ENCODE measurements at regions not wholly inside any gene's neighbourhood (a gene's known extent, or its start where the extent isn't known, plus 50 kb on each side); places are given as distances from the start of the nearest gene placed in this dataset.
A peak's percentile ranks its signal among the peaks of the same experiment; 100 is the strongest.

DNA sequence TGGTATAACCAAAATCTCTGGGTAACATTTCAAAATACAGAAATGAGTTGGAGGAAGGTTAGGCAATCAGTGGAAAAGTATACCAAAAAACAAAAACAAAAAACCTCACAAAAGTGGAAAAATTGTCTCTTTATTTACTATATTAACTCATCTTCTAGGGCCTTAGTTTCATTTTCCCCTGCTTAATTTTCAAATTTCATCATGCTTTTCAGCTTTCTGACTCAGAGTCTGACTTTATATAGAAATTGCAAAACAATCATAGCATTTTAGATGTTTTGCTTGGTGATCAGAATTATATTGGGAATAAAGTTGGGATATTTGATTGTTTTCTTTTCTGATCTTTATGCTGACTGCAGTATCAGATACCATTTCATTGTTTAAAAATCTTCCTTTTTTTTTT, 257.0 kb upstream of the PRR16 start:
- H3K4me3 ChIP-seq = peak overlapping the region; percentile 24; the same call in 1 of the 2 replicates
- no peaks in the 10 kb centered on the region for H3K27me3 ChIP-seq (replicated peaks; ENCODE audit: insufficient read depth)
- H4K20me1 ChIP-seq (ENCODE audit: insufficient read depth) = no peaks in the 10 kb centered on the region
- no peaks in the 10 kb centered on the region for H3K79me2 ChIP-seq (ENCODE audit: insufficient read depth)
- H3F3A ChIP-seq (ENCODE audit: insufficient read depth) = no peaks in the 10 kb centered on the region
- H3K9ac ChIP-seq = peak overlapping the region; percentile 43; the same call in 1 of the 2 replicates
- peaks cover 3% of the 10 kb centered on the region for H3K9me3 ChIP-seq (ENCODE audit: low read depth)
- no peaks in the 10 kb centered on the region for H3K36me3 ChIP-seq (ENCODE audit: low read depth)
- peak overlapping the region; percentile 34 for H3K27ac ChIP-seq
- H3K4me1 ChIP-seq (ENCODE audit: insufficient read depth) = 0 out of 2 replicates have a peak, but pooled peaks cover 7% of the 10 kb centered on the region
- TF ChIP-seq EZH2phosphoT487 (IDR thresholded peaks at IDR 0.05; ENCODE audit: insufficient read depth, low read depth) (no peak), EZH2 (IDR thresholded peaks at IDR 0.05; ENCODE audit: insufficient read depth, poor library complexity, severe bottlenecking) (no peak)
- no peaks in the 10 kb centered on the region for H3K9me2 ChIP-seq (ENCODE audit: insufficient read depth)
- peak overlapping the region; percentile 55 for H3K4me2 ChIP-seq (ENCODE audit: unreplicated experiment)
- peak overlapping the region; percentile 81 for H2AFZ ChIP-seq
- DNase-seq = peak; percentile 70
- in situ Hi-C loops (cut with MboI) = no loop called here

GRCh38 chr5:120217001-120217400, 247.1 kb upstream of the PRR16 start:
- in situ Hi-C loops (cut with MboI) = no loop called here
- DNase-seq = no peak

DNA sequence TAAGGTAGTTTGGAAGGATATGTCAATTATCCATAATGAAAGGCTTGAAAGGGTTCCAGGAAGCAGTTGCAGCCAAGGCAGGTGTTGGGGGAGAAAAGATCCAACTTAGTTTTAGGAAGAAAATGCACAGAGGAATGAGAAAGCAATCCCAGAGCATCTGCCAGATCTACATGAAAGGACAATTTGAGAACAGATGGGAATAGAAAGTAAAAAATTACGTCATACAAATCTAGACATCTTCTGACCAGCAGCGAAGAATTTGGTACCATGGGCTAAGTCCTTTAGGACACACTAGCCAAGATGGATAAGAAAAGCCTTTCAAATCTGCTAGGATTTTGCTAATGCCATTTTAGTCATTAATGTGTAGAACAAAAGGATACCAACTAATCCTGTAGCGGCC, 244.1 kb upstream of the PRR16 start:
- no peak overlapping the region for H3K4me2 ChIP-seq (ENCODE audit: unreplicated experiment)
- no peak for DNase-seq
- H3F3A ChIP-seq (ENCODE audit: insufficient read depth) = no peaks in the 10 kb centered on the region
- H3K9me3 ChIP-seq (ENCODE audit: low read depth) = no peaks in the 10 kb centered on the region
- H3K27me3 ChIP-seq (replicated peaks; ENCODE audit: insufficient read depth) = no peaks in the 10 kb centered on the region
- WGBS, 2 experiments (ENCODE audit: low coverage in 1 of 2, low lambda C conversion rate in 2 of 2, missing lambda C conversion rate in 2 of 2) = 89 to 91% methylated on average over 3 of the region's 3 CpGs
- H3K4me3 ChIP-seq = no peak overlapping the region
- in situ Hi-C loops (cut with MboI) = no loop called here
- no peaks in the 10 kb centered on the region for H3K79me2 ChIP-seq (ENCODE audit: insufficient read depth)
- H3K36me3 ChIP-seq (ENCODE audit: low read depth) = no peaks in the 10 kb centered on the region
- no peak overlapping the region for H3K27ac ChIP-seq
- no peak overlapping the region for H2AFZ ChIP-seq
- H3K9ac ChIP-seq = no peak overlapping the region
- TF ChIP-seq EZH2phosphoT487 (IDR thresholded peaks at IDR 0.05; ENCODE audit: insufficient read depth, low read depth) (no peak), EZH2 (IDR thresholded peaks at IDR 0.05; ENCODE audit: insufficient read depth, poor library complexity, severe bottlenecking) (no peak)
- H3K9me2 ChIP-seq (ENCODE audit: insufficient read depth) = no peaks in the 10 kb centered on the region
- no peaks in the 10 kb centered on the region for H3K4me1 ChIP-seq (ENCODE audit: insufficient read depth)
- H4K20me1 ChIP-seq (ENCODE audit: insufficient read depth) = no peaks in the 10 kb centered on the region

More at GRCh38 chr5:120217001-120217400, 247.1 kb upstream of the PRR16 start:
- no peaks in the 10 kb centered on the region for H3K27me3 ChIP-seq (replicated peaks; ENCODE audit: insufficient read depth)
- H3K9me2 ChIP-seq (ENCODE audit: insufficient read depth) = no peaks in the 10 kb centered on the region
- no peak for TF ChIP-seq EZH2 (IDR thresholded peaks at IDR 0.05; ENCODE audit: insufficient read depth, poor library complexity, severe bottlenecking)
- TF ChIP-seq EZH2phosphoT487 (IDR thresholded peaks at IDR 0.05; ENCODE audit: insufficient read depth, low read depth) = no peak
- no peak overlapping the region for H2AFZ ChIP-seq
- H3K9ac ChIP-seq = no peak overlapping the region
- H3K27ac ChIP-seq = no peak overlapping the region
- no peak overlapping the region for H3K4me3 ChIP-seq
- H3F3A ChIP-seq (ENCODE audit: insufficient read depth) = no peaks in the 10 kb centered on the region
- H3K79me2 ChIP-seq (ENCODE audit: insufficient read depth) = no peaks in the 10 kb centered on the region
- no peak overlapping the region for H3K4me2 ChIP-seq (ENCODE audit: unreplicated experiment)
- H3K4me1 ChIP-seq (ENCODE audit: insufficient read depth) = no peaks in the 10 kb centered on the region
- WGBS, 2 experiments (ENCODE audit: low coverage in 1 of 2, low lambda C conversion rate in 2 of 2, missing lambda C conversion rate in 2 of 2) = 48 to 57% methylated on average over 2 of the region's 2 CpGs
- H4K20me1 ChIP-seq (ENCODE audit: insufficient read depth) = no peaks in the 10 kb centered on the region
- no peaks in the 10 kb centered on the region for H3K9me3 ChIP-seq (ENCODE audit: low read depth)
- H3K36me3 ChIP-seq (ENCODE audit: low read depth) = no peaks in the 10 kb centered on the region

DNA sequence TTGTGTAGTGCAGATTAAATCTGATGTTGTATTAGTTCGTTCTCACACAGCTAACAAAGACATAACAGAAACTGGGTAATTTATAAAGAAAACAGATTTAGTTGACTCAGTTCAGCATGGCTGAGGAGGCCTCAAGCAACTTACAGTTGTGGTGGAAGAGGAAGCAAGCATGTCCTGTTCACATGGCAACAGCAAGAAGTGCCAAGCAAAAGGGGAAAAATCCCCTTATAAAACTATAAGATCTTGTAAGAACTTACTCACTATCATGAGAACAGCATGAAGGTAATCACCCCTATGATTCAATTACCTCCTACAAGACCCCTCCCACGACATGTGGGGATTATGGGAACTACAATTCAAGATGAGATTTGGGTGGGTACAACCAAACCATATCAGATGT, 238.6 kb upstream of the PRR16 start:
- Histone ChIP-seq H2AFZ (no peak overlapping the region), H3K9ac (no peak overlapping the region), H3K79me2 (ENCODE audit: insufficient read depth) (no peaks in the 10 kb centered on the region), H4K20me1 (ENCODE audit: insufficient read depth) (no peaks in the 10 kb centered on the region), H3F3A (ENCODE audit: insufficient read depth) (no peaks in the 10 kb centered on the region), H3K9me3 (ENCODE audit: low read depth) (no peaks in the 10 kb centered on the region), H3K4me1 (ENCODE audit: insufficient read depth) (no peaks in the 10 kb centered on the region), H3K36me3 (ENCODE audit: low read depth) (no peaks in the 10 kb centered on the region), H3K27ac (no peak overlapping the region), H3K4me3 (no peak overlapping the region), H3K27me3 (replicated peaks; ENCODE audit: insufficient read depth) (no peaks in the 10 kb centered on the region), H3K9me2 (ENCODE audit: insufficient read depth) (no peaks in the 10 kb centered on the region), H3K4me2 (ENCODE audit: unreplicated experiment) (no peak overlapping the region)
- no peak for DNase-seq
- no peak for TF ChIP-seq EZH2phosphoT487 (IDR thresholded peaks at IDR 0.05; ENCODE audit: insufficient read depth, low read depth)
- no peak for TF ChIP-seq EZH2 (IDR thresholded peaks at IDR 0.05; ENCODE audit: insufficient read depth, poor library complexity, severe bottlenecking)
- in situ Hi-C loops (cut with MboI) = no loop called here
- 54 to 61% methylated on average over 2 of the region's 2 CpGs for WGBS, 2 experiments (ENCODE audit: low coverage in 1 of 2, low lambda C conversion rate in 2 of 2, missing lambda C conversion rate in 2 of 2)

All from GM23248 (cell line).